HG02571 (cell line): ENCODE measurements at regions not wholly inside any gene's neighbourhood (a gene's known extent, or its start where the extent isn't known, plus 50 kb on each side); places are given as distances from the start of the nearest gene placed in this dataset.

Experiments
- ATAC-seq: cut with Tn5 transposase; IDR thresholded peaks from one replicate; pipeline ENCODE4 v1.9.1; 2021; ENCODE audit warnings: mild to moderate bottlenecking, moderate library complexity; ENCODE audit not compliant: unreplicated experiment

GRCh38 chr4:132245319-132245718 lies 903.8 kb upstream of the PCDH10 start:
- no peak for ATAC-seq

- ATAC-seq = no peak
These were observed 884.9 kb upstream of the PCDH10 start for GRCh38 chr4:132264176-132264575.

- ATAC-seq = no peak
These were observed 882.7 kb upstream of the PCDH10 start for GRCh38 chr4:132266374-132266773.

GRCh38 chr4:132267321-132267720 lies 881.8 kb upstream of the PCDH10 start:
- ATAC-seq = no peak

GRCh38 chr4:132269303-132269990 lies 879.6 kb upstream of the PCDH10 start:
- no peak for ATAC-seq

- ATAC-seq = no peak
These were observed 873.4 kb upstream of the PCDH10 start for GRCh38 chr4:132275583-132276121.

GRCh38 chr4:132276185-132276584 lies 872.9 kb upstream of the PCDH10 start:
- ATAC-seq = no peak

- ATAC-seq = no peak
These were observed 872.1 kb upstream of the PCDH10 start for GRCh38 chr4:132276989-132277388.

- ATAC-seq = no peak
These were observed 867.4 kb upstream of the PCDH10 start for GRCh38 chr4:132281733-132282132.

GRCh38 chr4:132284910-132285426 lies 864.1 kb upstream of the PCDH10 start:
- ATAC-seq = no peak

- ATAC-seq = no peak
These were observed 851.7 kb upstream of the PCDH10 start for GRCh38 chr4:132297346-132297745.

- no peak for ATAC-seq
These were observed 849.3 kb upstream of the PCDH10 start for GRCh38 chr4:132299841-132300240.

GRCh38 chr4:132312521-132312920 lies 836.6 kb upstream of the PCDH10 start:
- no peak for ATAC-seq

- ATAC-seq = no peak
These were observed 835.2 kb upstream of the PCDH10 start for GRCh38 chr4:132313852-132314251.

- no peak for ATAC-seq
These were observed 832.4 kb upstream of the PCDH10 start for GRCh38 chr4:132316738-132317137.

- no peak for ATAC-seq
These were observed 831.2 kb upstream of the PCDH10 start for GRCh38 chr4:132317923-132318322.

- no peak for ATAC-seq
These were observed 820.3 kb upstream of the PCDH10 start for GRCh38 chr4:132328761-132329160.

GRCh38 chr4:132330994-132331393 lies 818.1 kb upstream of the PCDH10 start:
- ATAC-seq = no peak

- no peak for ATAC-seq
These were observed 816.0 kb upstream of the PCDH10 start for GRCh38 chr4:132332932-132333723.

GRCh38 chr4:132333724-132334047 lies 815.4 kb upstream of the PCDH10 start:
- ATAC-seq = no peak

GRCh38 chr4:132334081-132334480 lies 815.0 kb upstream of the PCDH10 start:
- ATAC-seq = no peak
